ENCODE measurements at regions not wholly inside any gene's neighbourhood (a gene's known extent, or its start where the extent isn't known, plus 50 kb on each side); places are given as distances from the start of the nearest gene placed in this dataset.
A peak's percentile ranks its signal among the peaks of the same experiment; 100 is the strongest.

DNA sequence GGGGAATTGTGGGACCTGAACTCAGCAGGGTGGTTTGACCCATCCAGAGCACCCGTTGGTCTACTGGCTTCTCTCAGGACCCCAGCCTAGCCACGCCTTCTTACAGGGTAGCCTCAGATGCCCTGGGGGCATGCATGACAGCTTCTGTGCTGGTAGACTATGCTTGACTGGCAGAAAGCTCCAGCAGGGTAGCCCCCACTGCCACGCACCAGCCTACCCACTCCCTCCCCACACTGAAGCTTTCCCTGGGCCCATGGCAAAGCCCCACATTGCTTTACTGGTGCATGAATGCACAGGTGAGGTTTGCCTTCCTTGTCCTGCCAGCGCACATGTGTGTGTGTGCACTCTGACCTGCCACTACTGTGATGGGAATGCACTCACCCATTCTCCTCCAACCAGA lies 772.2 kb downstream of the LRFN5 start:
- no peak for DNase-seq (ENCODE audit: low read depth)

DNA sequence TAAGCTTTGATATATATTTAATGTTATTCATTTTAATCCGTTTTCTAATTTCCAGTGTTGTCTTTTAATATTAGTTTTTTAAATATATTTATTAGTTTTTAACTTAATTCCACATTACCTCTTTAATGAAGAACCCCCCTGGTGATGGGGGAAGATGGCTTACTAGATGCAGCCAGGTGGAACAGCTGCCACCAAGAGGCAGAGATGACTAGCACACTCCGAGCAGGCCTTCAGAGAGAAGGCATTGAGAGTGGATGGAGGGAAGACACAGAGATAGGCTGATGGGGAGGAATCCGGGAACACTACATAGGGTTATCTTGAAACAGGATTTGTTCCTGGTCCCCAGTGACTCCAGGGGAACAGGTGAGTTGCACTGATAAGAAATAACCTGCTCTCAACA lies 771.6 kb downstream of the LRFN5 start:
- no peak for DNase-seq (ENCODE audit: low read depth)

DNA sequence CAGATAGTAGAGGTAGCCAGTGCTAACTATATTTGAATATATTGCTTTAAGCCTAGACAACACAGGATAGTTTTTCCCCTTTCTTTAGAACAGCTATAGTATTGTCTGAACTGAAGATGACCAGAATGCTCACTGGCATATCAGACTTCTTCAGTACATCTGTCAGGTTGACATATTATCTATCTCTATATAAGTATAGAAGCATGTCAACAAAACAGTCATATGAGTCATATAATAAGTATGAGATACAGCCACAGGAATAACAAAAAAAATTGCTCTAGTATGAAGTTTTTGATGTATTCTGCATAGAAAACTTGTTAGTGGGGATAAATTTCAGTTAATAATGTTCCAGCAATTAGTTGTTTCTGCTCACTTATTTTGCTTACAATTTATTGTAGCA lies 767.7 kb downstream of the LRFN5 start:
- peak; percentile 0 for DNase-seq (ENCODE audit: low read depth)

DNA sequence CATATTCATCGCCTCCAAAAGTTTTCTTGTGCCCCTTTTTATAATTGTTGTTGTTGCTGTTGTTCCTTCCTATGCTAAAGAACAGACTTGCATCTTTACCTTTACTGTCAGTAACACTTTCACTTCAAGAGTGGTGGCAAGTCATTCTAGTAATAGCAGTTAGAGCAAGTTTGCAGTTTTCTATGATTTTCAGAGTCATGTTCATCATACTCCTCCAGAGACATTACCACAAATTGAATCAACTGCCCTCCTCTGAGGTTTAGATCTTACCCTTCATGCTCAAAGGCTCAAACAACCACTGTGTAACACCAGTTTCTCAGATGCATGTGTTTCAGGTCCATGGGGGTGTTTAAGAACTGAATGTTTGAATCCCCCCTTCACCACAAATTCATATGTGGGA lies 763.4 kb downstream of the LRFN5 start:
- DNase-seq (ENCODE audit: low read depth) = no peak

DNA sequence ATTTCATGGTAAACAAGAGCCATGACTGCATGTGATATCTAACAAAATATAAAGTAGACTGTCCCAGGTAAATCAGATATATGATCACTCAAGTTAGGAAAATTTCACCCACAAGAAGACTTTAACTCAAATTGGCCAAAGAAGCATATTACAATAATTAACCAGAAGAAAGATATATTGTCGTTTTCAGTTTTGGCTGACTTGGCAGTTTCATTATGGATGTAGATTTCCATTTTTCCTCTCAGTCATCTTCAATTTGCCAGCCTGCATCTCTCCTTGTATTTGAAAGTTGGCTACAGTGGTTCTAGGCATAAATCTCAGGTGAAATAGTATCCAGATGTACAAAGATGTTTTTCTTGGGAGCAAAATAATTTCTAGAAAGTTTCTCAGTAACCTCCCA lies 761.6 kb downstream of the LRFN5 start:
- no peak for DNase-seq (ENCODE audit: low read depth)

DNA sequence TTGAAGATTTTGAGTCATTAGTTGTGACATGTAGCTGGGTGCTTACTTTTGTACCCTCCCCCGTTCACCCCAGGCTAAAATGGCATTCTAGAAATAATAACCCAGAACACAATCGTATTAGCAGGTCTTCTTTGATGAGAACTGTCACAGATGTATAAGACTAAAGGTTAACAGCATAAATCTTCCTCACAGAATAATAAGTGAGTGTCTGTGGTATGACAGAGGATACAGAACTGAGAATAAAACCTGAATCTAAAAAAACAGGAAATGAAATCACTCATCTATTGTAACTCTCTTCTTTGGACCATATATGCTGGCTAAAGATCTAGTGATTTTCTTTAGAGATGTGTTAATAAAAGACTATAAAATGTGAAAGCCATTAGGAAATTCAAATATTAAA lies 746.6 kb downstream of the LRFN5 start:
- no peak for DNase-seq (ENCODE audit: low read depth)

DNA sequence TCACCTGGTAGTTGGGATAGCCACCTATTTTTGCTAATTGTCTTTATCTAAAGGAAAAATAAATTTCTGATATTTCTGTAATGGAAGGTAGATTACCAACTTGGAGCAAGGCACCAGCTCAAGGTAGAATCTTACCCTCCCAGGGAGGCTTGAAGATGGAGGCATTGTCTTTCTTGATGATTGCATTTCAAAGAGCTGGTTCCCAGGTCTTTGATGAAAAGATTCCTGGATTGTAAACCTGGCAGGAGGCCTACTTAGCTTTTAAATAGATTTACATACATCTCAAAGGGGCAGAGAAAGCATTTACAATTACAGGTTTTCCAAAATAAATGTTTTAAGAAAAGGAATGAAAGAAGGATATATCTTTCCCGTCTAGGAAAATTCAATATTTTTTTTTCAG lies 729.2 kb downstream of the LRFN5 start:
- no peak for DNase-seq (ENCODE audit: low read depth)

DNA sequence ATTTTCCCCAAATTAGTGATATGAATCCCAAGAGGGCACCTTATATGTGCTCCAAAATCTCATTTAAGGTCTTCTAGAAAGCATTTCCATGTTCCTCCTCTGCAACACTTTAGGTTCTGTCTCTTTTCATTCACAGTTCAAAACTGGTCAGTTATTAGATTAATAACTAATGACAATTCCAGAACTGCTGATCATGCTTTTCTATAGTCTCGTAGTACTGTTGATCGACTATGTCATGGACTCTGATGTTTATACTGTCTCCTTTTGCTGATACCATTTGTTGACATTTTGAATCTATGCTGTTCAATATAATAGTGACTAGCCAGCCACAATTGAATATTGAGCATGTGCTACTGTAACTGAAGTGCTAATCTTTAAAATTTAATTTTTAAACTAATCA lies 728.3 kb downstream of the LRFN5 start:
- DNase-seq (ENCODE audit: low read depth) = no peak

DNA sequence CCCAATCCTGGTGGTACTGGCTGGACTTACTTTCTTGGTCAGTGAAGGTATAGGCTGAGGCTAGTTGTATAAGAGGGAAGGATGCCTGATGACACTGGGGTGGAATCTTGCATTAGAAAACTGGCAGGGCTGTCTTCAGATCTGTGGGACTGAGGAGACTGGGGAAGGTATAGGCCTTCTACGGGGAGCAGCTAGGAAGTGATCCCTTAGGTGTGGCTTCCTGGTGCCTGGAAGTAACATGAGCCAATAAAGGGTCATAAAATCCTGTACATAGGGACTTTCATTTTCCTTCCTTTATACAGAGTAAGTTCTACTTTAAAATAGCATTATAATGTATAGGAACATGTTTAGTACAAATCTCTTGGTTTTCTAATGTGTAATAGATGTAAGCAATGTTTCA lies 716.8 kb downstream of the LRFN5 start:
- DNase-seq (ENCODE audit: low read depth) = no peak

DNA sequence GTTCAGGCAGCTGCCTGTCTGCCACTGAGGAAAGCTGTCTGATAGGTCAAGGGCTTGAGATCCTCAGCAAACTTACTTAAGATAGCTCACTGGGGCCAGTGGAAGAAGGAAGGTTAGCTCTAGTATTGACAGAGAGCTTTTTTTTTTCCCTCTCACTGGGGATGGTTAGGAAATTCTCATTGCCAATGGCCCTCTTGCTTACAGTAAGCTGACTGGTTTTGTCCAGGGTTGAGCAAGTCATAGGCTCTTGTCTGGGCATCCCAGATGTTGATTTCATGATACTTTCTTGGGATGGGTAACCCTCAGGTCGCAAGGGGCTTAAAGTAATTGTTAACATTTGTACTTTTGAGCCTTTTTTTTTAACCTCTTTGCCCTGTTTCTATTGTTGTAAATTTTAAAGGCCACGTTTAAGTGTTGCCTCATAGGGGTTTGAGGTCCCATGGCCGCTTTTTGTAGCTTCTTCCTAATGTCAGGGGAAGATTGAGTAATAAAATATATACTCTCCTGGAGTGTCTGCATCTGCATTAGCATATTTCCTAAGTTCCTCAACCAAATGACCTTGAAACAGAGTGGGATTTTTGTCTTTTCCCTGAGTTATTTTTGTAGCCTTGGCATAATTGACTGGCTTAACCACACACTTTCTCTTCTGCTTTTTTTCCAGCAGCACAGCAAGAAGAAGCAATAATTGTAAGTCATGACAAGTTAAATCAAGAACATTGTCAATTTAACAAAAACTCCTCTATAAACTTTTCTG lies 716.0 kb downstream of the LRFN5 start:
- DNase-seq (ENCODE audit: low read depth) = no peak

DNA sequence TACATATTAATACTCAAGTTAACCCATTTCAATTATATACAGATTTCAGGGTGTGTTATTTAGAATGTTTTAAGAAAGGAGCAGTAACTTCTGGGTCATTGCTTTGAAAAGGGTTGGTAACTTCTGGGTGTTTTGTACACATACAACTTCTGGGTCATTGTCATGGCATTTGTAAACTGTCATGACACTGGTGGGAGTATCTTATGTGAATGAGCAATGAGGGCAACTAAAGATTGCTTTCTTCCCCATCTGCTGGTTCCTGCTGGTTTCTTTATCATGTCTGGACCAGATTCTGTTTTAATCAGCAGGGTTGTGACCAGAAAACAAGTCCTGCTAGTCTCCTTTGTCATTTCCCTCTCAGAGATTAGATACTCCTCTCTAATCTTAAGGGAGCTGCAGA lies 713.3 kb downstream of the LRFN5 start:
- DNase-seq (ENCODE audit: low read depth) = no peak

DNA sequence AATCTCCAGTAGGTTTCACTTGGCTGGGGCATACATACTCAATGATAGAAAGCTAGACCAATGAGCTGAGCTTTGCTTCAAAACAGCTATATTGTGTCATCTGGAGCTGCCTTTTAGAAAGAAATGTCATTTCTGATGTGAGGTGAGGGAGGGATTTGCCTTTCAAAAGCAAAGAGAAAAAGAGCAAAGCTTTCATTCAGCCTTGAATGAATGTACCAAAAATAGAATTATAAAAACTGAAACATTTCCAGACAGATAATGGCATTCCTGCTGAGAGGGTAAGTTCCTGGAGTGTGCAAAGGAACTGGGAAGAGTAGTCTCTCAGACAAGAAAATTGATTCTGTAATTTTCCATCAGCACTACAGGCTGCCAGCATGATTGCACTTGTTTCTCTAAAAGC lies 710.0 kb downstream of the LRFN5 start:
- no peak for DNase-seq (ENCODE audit: low read depth)

DNA sequence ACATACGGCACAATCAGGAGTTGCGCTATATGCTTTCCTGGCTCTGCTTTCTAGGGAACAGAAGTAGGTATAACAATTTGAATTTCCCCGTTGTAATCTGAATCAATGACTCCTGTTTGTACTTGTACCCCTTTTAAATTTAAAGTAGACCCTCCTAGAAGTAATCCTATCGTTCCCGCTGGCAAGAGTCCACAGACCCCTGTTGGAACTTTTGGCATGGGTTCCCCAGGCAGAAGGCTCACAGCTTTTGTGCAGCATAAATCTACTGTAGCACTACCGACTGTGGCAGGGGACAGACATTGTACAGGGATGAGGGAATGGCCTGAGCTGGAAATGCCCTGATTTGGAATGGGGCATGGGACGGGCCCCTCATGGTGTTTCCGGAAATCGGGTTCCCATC lies 705.2 kb downstream of the LRFN5 start:
- no peak for DNase-seq (ENCODE audit: low read depth)

DNA sequence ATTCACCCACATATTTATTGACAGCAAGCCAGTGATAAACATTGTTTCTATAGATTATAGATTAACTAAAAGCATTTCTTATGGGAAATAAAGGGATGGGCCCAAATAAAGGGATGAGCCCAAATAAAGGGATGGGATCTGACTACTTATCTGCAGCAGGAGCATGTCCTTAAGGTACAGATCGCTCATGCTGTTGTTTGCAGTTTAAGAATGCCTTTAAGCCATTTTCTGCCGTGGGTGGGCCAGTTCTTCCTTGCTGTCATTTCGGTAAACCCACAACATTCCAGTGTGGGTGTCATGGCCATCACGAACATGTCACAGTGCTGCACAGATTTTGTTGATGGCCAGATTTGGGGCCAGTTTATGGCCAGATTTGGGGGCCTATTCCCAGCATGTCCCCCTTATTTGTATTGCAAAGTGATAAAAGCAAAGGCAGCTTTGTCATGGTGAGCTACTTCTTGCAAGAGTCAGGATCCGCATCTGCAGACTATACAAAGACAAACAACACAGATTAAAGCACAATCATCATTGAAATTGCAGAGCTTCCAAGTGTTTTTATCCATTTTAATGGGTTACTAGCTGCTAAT lies 700.7 kb downstream of the LRFN5 start:
- DNase-seq (ENCODE audit: low read depth) = no peak

DNA sequence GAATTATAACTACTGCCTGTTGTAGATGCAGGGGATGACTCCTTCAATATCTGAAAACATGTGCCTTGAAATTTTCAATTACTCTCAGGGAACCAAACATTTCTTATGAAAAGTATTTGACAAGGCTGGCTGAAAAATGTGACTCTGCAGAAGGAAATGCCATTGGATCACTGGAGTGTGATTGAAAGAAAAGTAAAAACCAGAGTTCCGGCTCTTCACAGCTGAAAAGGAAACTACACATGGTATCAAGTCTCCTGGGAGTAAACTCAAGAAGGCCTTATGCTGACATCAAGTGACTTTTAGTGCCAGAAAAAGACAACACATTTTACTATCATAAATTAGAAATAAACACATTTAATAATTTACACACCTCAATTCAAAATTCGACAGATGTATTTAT lies 693.0 kb downstream of the LRFN5 start:
- peak; percentile 2 for DNase-seq (ENCODE audit: low read depth)

DNA sequence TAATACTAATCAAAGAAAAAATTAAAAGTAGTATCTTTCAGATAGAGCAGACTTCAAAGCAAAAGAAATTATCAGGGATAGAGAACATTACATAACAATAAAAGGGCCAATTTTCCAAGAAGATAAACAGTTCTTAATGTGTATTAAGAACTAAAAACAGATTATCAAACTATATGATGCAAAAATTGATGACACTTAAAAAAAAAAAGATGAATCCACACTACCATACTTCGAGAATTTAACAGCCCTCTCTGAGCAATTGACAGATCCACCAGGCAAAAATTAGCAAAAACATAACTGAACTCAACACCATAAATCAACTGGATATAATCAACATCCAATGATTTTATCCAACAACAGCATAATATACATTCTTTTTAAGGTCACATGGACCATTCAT lies 686.5 kb downstream of the LRFN5 start:
- no peak for DNase-seq (ENCODE audit: low read depth)

DNA sequence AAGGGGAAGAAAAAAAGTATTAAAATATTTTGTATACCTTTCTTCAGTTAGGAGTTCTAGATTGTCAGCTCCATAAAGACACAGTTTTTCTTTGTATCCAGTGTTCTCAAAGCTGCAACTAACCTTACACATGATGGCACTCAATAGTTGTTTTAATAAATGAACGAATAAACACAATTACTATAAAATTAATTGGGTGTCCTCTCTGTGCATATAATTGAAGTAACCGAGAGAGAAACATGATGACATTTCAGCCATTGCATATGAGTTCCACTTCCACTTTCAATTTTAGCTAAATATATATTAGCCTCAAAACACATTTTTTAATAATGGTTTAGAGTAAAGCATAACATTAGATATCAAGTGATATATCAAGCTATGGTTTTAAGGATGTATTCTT lies 671.2 kb downstream of the LRFN5 start:
- no peak for DNase-seq (ENCODE audit: low read depth)

DNA sequence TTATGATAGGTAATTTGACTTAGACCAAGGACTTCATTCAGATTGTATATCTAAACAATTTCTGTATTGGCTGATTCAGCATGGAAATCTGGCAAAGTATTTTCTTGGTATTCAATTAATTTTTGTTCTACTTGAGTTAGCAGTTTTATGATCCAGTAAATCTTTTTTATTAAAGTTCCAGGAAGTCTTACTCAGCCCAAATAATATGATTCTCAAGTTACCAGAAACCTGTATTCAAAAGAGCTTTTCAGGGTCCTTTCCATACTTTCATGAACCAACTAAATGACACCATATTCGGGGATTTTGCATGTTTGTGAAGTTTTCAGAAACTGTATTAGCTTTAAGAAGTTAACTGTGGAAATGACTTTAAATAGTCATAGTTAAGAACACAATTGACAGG lies 662.6 kb downstream of the LRFN5 start:
- no peak for DNase-seq (ENCODE audit: low read depth)

DNA sequence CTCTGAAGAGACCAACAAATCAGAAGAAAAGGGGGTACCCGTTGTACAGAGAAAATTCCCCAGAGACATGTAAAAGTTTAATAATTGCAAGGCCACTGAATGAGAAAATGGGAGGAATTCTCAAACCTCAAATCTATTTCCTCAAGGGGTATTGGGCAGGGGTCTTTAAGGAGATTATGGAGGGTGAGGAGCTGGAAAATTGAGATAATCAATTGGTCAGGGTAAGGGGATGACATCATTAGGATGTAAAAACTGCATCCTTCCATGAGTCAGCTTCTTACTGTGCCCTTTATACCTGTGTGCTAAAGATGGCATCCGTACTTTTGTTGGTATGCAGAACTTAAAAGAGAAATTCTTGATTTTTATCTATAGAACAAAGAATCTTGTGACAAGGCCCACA lies 641.5 kb downstream of the LRFN5 start:
- no peak for DNase-seq (ENCODE audit: low read depth)

DNA sequence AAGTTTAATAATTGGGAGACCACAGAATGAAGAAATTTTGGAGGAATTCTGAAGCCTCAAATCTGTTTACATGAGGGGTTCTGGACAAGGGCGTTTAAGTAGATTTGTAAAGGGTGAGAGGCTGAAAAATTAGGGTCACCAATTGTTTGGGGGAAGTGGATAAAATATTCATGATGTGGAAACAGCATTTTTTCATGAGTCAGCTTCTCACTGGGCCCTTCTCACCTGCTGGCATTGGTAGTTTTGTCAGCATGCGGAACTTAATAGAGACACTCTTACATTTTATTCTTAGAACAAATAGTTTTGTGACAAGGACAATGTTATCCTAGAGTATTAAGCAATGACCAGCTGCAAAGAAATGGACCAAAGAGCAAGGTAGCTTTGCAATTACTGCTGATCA lies 634.4 kb downstream of the LRFN5 start:
- no peak for DNase-seq (ENCODE audit: low read depth)

DNA sequence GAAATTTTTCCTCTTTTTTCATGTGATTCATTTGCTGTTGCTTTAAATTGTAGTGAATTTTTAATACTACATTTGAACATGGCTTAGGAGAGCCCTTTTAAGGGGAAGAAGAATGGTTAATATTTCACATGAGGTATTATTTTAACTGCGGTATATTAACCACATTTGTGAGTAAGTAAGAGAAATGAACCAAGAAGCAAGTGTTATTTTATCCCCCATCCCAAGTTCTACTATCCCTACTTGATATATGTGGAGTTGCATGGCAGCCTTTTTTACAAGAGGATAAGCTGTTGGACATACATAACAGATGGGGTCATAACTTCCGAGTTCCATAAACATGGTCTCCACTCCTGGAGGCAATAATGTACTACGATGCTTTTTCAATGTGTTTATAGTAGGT lies 623.3 kb downstream of the LRFN5 start:
- DNase-seq (ENCODE audit: low read depth) = no peak

DNA sequence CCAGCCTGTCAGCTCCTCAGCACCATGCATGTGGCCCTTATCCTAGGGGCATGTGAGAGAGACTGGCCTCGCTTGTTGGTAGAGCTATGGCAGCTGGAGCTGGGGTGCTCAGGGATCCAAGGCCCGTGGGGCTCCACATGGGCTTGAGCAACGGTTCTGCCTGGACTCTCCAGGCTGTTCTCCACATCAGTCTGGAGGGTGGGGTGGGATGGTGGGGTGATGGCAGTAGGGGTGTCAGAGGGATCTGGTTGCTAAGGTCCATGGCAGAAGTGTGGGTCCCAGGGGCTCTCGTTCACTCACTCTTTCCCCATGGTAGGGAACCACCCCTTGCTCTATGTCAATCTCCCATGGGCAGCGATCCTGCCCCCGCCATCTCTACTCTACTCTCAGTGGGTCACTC lies 622.6 kb downstream of the LRFN5 start:
- no peak for DNase-seq (ENCODE audit: low read depth)

DNA sequence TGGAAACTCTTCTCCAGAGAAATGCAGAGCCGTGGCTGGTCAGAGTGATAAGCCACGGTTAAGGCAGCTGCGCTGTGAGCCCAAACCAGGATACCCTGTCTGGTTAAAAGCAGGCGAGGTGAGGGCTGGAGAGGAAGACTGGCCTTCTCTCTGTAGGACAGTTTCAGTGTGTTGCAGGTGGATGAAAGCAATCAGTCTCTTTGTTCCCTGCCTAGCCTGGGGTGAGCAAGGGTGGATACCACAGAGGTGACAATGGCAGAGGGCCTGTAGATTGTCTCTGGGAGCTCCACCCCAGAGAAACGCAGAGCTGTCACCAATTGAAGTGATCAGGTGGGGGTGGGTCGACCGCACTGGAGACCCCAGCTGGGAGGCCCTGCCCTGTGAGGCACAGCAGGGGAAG lies 621.9 kb downstream of the LRFN5 start:
- no peak for DNase-seq (ENCODE audit: low read depth)

All from iris pigment epithelial cell (primary cell).